22Rv1 (cell line): ENCODE measurements at regions not wholly inside any gene's neighbourhood (a gene's known extent, or its start where the extent isn't known, plus 50 kb on each side); places are given as distances from the start of the nearest gene placed in this dataset.
"Not testable (repeated sequence)": the region's sequence is repeated elsewhere in the genome, so short reads cannot be mapped to it uniquely, and the experiment has no call there.

Experiments
- H3K27ac ChIP-seq: fragments of 450-650 bp; 2 replicates; pipeline ENCODE4 v1.5.1; 2017
- CTCF ChIP-seq: fragments of 450-650 bp; IDR thresholded peaks from 2 replicates; pipeline ENCODE4 v1.5.1; 2017; ENCODE audit warnings: mild to moderate bottlenecking
- ZFX ChIP-seq: fragments of 450-650 bp; IDR thresholded peaks from 2 replicates; pipeline ENCODE4 v1.6.1; 2017; ENCODE audit warnings: antibody characterized with exemption, borderline replicate concordance

GRCh38 chr1:217981430-217981829 lies 303.7 kb upstream of the RRP15 start:
- no peak overlapping the region for H3K27ac ChIP-seq
- TF ChIP-seq ZFX (no peak), CTCF (no peak)

GRCh38 chr1:217982331-217983050 lies 302.6 kb upstream of the RRP15 start:
- TF ChIP-seq CTCF (no peak), ZFX (no peak)
- H3K27ac ChIP-seq = no peak overlapping the region

- H3K27ac ChIP-seq = no peak overlapping the region
- TF ChIP-seq ZFX (no peak), CTCF (no peak)
Observed at GRCh38 chr1:217983051-217983375, 302.1 kb upstream of the RRP15 start.

GRCh38 chr1:217985641-217986040 lies 299.5 kb upstream of the RRP15 start:
- TF ChIP-seq ZFX = no peak
- no peak for TF ChIP-seq CTCF

GRCh38 chr1:217989510-217989909 lies 295.6 kb upstream of the RRP15 start:
- H3K27ac ChIP-seq = no peak overlapping the region
- TF ChIP-seq CTCF (no peak), ZFX (no peak)

More at GRCh38 chr1:217985641-217986040, 299.5 kb upstream of the RRP15 start:
- H3K27ac ChIP-seq = no peak overlapping the region

GRCh38 chr1:217993439-217993838 lies 291.7 kb upstream of the RRP15 start:
- no peak for TF ChIP-seq ZFX
- TF ChIP-seq CTCF = no peak
- H3K27ac ChIP-seq = no peak overlapping the region

- H3K27ac ChIP-seq = not testable (repeated sequence)
Observed at GRCh38 chr1:218008296-218008695, 276.8 kb upstream of the RRP15 start.

GRCh38 chr1:218015106-218015505 lies 270.0 kb upstream of the RRP15 start:
- H3K27ac ChIP-seq = not testable (repeated sequence)
